Hepatocyte (in vitro differentiated cells): ENCODE measurements at regions not wholly inside any gene's neighbourhood (a gene's known extent, or its start where the extent isn't known, plus 50 kb on each side); places are given as distances from the start of the nearest gene placed in this dataset.
A peak's percentile ranks its signal among the peaks of the same experiment; 100 is the strongest.

ENCODE experiments used
- DNase-seq: peaks from one replicate; pipeline ENCODE4 v3.0.0-alpha.2; 2016; ENCODE audit warnings: low spot score
- H2AFZ ChIP-seq: fragments of 200-600 bp; sonication (generic); 2 replicates; pipeline ENCODE4 v1.6.0; 2016; ENCODE audit warnings: antibody characterized with exemption, mild to moderate bottlenecking
- H3K27ac ChIP-seq: fragments of 200-600 bp; sonication (generic); 2 replicates; pipeline ENCODE4 v1.5.1; 2016; ENCODE audit warnings: mild to moderate bottlenecking
- H3K27me3 ChIP-seq: fragments of 200-600 bp; sonication (generic); 2 replicates; pipeline ENCODE4 v1.6.1; 2016
- H3K36me3 ChIP-seq: fragments of 200-600 bp; sonication (generic); replicated peaks from 2 replicates; pipeline ENCODE4 v1.5.1; 2016; ENCODE audit warnings: low read depth; ENCODE audit not compliant: insufficient read depth
- H3K4me1 ChIP-seq: fragments of 200-600 bp; sonication (generic); 2 replicates; pipeline ENCODE4 v1.5.1; 2016; ENCODE audit warnings: mild to moderate bottlenecking, moderate library complexity; ENCODE audit not compliant: insufficient read depth
- H3K4me2 ChIP-seq: fragments of 200-600 bp; sonication (generic); 2 replicates; pipeline ENCODE4 v1.6.0; 2016
- H3K4me3 ChIP-seq: fragments of 200-600 bp; sonication (generic); 2 replicates; pipeline ENCODE4 v1.5.1; 2016; ENCODE audit warnings: mild to moderate bottlenecking
- H3K79me2 ChIP-seq: fragments of 200-600 bp; sonication (generic); 2 replicates; pipeline ENCODE4 v1.6.0; 2017; ENCODE audit warnings: mild to moderate bottlenecking
- H3K9me2 ChIP-seq: fragments of 200-600 bp; sonication (generic); replicated peaks from 2 replicates; pipeline ENCODE4 v1.6.0; 2017; ENCODE audit warnings: mild to moderate bottlenecking; ENCODE audit not compliant: insufficient read depth
- H3K9me3 ChIP-seq: fragments of 200-600 bp; sonication (generic); 2 replicates; pipeline ENCODE4 v1.5.1; 2016; ENCODE audit warnings: low read depth, mild to moderate bottlenecking
- H4K20me1 ChIP-seq: fragments of 200-600 bp; sonication (generic); 2 replicates; pipeline ENCODE4 v1.6.0; 2016; ENCODE audit warnings: mild to moderate bottlenecking; ENCODE audit not compliant: insufficient read depth, poor library complexity, severe bottlenecking
- EZH2 ChIP-seq: fragments of 200-600 bp; sonication (generic); IDR thresholded peaks from 2 replicates; pipeline ENCODE4 v1.6.1; 2016; ENCODE audit warnings: antibody characterized with exemption, mild to moderate bottlenecking, borderline replicate concordance
- EZH2phosphoT487 ChIP-seq: fragments of 200-600 bp; sonication (generic); IDR thresholded peaks from one replicate; pipeline ENCODE4 v1.6.1; 2018; ENCODE audit warnings: antibody characterized with exemption, mild to moderate bottlenecking, low read depth, moderate library complexity; ENCODE audit not compliant: unreplicated experiment, severe bottlenecking
- WGBS: methylation state at CpG from one replicate; pipeline ENCODE4 v1.1.6; 2016; ENCODE audit warnings: low lambda C conversion rate; ENCODE audit errors: missing lambda C conversion rate; 5-methylcytosine and 5-hydroxymethylcytosine counted together
- TF ChIP-seq, protein P1 (sequence below): fragments of 200-600 bp; sonication (generic); IDR thresholded peaks from 2 replicates; pipeline ENCODE4 v1.5.1; 2016; ENCODE audit warnings: antibody characterized with exemption, mild to moderate bottlenecking; ENCODE audit not compliant: poor library complexity

DNA sequence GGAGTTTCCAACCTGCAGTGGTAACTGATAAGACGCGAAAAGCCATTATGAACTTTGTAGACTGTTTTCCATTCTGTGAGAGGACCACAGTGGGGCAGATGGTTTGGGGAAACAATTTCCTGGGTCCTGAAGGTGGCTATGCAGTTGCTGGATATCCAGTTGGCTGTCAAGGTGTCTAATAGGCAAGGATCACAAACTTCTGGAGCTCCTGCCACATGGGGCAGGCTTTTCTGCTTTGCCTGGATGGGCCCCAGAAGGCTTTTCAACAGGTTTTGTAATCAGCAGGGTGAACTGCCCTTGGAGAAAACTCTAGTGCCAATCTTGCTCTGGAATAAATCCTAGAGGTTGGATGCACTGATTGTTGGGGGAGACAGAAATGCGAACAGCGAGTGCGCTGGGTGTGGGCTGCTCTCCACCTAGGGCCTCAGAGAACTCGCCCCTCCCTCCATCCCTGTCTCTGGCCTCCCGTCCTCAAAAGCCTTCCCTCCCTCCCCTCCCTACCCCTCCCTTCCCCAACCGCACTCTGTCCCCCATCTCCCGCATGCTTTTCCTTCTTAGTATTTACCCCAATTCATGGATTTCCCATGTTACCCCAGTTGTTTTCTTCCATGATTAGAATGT is 210.3 kb upstream of the USP24 start:
- Histone ChIP-seq H3K4me3 (no peak overlapping the region), H3K79me2 (no peaks in the 10 kb centered on the region), H4K20me1 (no peaks in the 10 kb centered on the region), H3K27ac (no peak overlapping the region), H3K9me3 (no peaks in the 10 kb centered on the region), H3K4me2 (no peak overlapping the region), H2AFZ (no peak overlapping the region), H3K36me3 (no peaks in the 10 kb centered on the region), H3K27me3 (no peaks in the 10 kb centered on the region), H3K9me2 (no peaks in the 10 kb centered on the region), H3K4me1 (peaks cover 42% of the 10 kb centered on the region)
- DNase-seq = no peak
- TF ChIP-seq EZH2phosphoT487 (no peak), EZH2 (no peak)
- TF ChIP-seq, protein P1, sequence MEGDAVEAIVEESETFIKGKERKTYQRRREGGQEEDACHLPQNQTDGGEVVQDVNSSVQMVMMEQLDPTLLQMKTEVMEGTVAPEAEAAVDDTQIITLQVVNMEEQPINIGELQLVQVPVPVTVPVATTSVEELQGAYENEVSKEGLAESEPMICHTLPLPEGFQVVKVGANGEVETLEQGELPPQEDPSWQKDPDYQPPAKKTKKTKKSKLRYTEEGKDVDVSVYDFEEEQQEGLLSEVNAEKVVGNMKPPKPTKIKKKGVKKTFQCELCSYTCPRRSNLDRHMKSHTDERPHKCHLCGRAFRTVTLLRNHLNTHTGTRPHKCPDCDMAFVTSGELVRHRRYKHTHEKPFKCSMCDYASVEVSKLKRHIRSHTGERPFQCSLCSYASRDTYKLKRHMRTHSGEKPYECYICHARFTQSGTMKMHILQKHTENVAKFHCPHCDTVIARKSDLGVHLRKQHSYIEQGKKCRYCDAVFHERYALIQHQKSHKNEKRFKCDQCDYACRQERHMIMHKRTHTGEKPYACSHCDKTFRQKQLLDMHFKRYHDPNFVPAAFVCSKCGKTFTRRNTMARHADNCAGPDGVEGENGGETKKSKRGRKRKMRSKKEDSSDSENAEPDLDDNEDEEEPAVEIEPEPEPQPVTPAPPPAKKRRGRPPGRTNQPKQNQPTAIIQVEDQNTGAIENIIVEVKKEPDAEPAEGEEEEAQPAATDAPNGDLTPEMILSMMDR = no peak
- 96% methylated on average over 9 of the region's 9 CpGs for WGBS

DNA sequence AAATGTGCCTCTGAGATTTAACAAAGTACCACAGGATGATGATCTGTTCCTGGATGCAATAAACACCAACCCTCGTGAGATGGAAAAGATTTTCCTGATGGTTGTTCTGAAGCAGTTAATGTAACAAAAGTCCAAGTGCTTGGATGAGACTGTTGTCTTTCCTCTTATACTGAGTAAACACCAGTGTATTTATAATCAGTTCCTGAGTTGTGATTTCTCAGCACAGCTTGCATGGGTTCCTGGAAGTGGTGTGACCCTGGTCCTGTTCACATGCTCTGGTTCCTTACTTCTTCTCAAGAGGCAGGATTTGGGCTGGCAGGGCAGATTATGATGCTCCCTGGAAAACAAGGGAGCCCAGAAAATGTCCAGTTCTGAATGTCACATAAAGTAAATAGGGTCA is 208.2 kb upstream of the USP24 start:
- H3K27ac ChIP-seq = no peak overlapping the region

DNA sequence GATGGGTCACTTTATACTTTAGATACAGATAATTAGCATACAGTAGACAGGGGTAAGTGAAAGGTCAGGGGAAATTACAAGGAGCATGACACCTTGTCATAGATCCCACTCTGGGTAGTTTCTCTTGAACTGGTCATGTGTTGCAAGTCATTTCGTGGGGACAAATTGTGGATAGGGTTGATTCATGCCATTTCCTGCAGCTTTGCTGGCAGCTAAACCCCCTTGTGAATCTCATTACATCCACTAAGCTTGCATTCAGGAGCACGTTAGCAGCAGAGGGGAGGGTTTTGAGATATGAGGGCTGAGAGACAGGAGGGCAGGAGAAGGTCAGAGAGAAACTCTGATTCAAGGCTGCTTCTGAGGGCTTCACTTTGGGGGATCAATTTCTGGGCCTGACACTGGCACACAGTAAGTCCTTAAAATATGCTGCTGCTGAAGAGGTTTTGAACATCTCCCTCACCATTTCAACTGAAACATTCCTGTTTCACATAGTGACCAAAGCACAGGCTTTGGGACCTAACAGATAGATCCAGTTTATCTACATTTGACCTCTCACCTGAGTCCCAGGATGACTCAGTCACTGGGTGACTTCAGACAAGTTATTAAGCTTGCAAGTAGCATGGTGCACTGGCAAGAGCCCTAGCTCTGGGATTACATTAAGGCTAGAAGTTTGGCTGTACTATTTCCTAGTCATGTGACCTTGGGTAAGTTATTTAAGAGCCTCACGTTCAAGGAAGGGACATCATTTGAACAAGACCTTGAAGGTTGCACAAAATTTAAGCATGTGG is 206.0 kb upstream of the USP24 start:
- Histone ChIP-seq H4K20me1 (no peaks in the 10 kb centered on the region), H3K79me2 (no peaks in the 10 kb centered on the region), H3K27me3 (no peaks in the 10 kb centered on the region), H3K4me1 (peaks cover 11% of the 10 kb centered on the region), H3K27ac (peak overlapping the region; percentile 62), H2AFZ (no peak overlapping the region), H3K9me3 (no peaks in the 10 kb centered on the region), H3K9me2 (no peaks in the 10 kb centered on the region), H3K4me3 (no peak overlapping the region), H3K36me3 (no peaks in the 10 kb centered on the region), H3K4me2 (no peak overlapping the region)
- DNase-seq = peak; percentile 30
- 40% methylated on average over 3 of the region's 3 CpGs for WGBS
- TF ChIP-seq, protein P1 = no peak
- TF ChIP-seq EZH2 (no peak), EZH2phosphoT487 (no peak)

More for the DNA sequence above, 208.2 kb upstream of the USP24 start:
- Histone ChIP-seq H4K20me1 (no peaks in the 10 kb centered on the region), H3K4me2 (no peak overlapping the region), H3K9me3 (no peaks in the 10 kb centered on the region), H3K79me2 (no peaks in the 10 kb centered on the region), H3K4me3 (no peak overlapping the region), H3K27me3 (no peaks in the 10 kb centered on the region), H2AFZ (no peak overlapping the region), H3K9me2 (no peaks in the 10 kb centered on the region), H3K36me3 (no peaks in the 10 kb centered on the region), H3K4me1 (peaks cover 31% of the 10 kb centered on the region)
- no peak for TF ChIP-seq EZH2
- TF ChIP-seq, protein P1 = no peak
- TF ChIP-seq EZH2phosphoT487 = no peak
- DNase-seq = no peak
- WGBS = 40% methylated on average over 1 of the region's 1 CpG
